K562 (cell line): ENCODE measurements at regions not wholly inside any gene's neighbourhood (a gene's known extent, or its start where the extent isn't known, plus 50 kb on each side); places are given as distances from the start of the nearest gene placed in this dataset.
"Not testable (repeated sequence)": the region's sequence is repeated elsewhere in the genome, so short reads cannot be mapped to it uniquely, and the experiment has no call there.

ENCODE experiments used
- ATAC-seq: fragments of 200-7000 bp; cut with Tn5 transposase; 3 replicates; pipeline ENCODE4 v1.9.1; 2020; ENCODE audit warnings: moderate library complexity
- BruUV-seq: library from RNA; stranded (reverse); fragments of 400-500 nt; replicated peaks from 2 replicates; lab custom pipeline; 2021; lab: Mats Ljungman, UMichigan
- CTCF ChIA-PET: fragments of 300-600 bp; formaldehyde crosslinking; extraction: SDS; loops from one replicate; lab custom pipeline; 2021; ENCODE audit warnings: low intra/inter-chr PET ratio; lab: Yijun Ruan, JAX
- POLR2A ChIA-PET: fragments of 300-600, 350-650 bp; sonication (Branson Sonifier 250); formaldehyde crosslinking; extraction: SDS; loops from one replicate; lab custom pipeline; 2021; ENCODE audit warnings: antibody characterized with exemption, inconsistent platforms; lab: Yijun Ruan, JAX
- DNase-seq, 4 experiments: peaks; one replicate each; pipeline versions ENCODE4 v3.0.0 to v3.0.0-alpha.2; 2011 to 2018; ENCODE audit warnings: low spot score in 3 of 4, mixed read lengths in 3 of 4; ENCODE audit errors: extremely low read depth in 1 of 4
- FAIRE-seq: peaks from 2 replicates; lab custom pipeline; 2011; peaks lifted over from hg19 to GRCh38; lab: Jason Lieb, UNC
- H2AFZ ChIP-seq: 2 replicates; pipeline ENCODE4 v1.6.0; 2011; ENCODE audit warnings: low read depth, low read length, control low read depth, inconsistent platforms
- H3K27ac ChIP-seq: fragments of 200-600 bp; 3 replicates; pipeline ENCODE4 v1.8.0; 2011; ENCODE audit warnings: low read depth, mild to moderate bottlenecking, control low read depth, inconsistent platforms, low read length, moderate library complexity, mixed read lengths; ENCODE audit errors: extremely low read depth
- H3K27me3 ChIP-seq, 2 experiments: fragments of 300-600 bp in 1 of 2; 2 replicates in 1 of 2; 3 replicates in 1 of 2; pipeline versions ENCODE4 v1.6.0 to v1.8.0; 2011; ENCODE audit warnings: inconsistent platforms in 2 of 2, low read length in 2 of 2, mild to moderate bottlenecking in 1 of 2, mixed read lengths in 1 of 2, moderate library complexity in 1 of 2; ENCODE audit not compliant: control insufficient read depth in 2 of 2, insufficient read depth in 2 of 2
- H3K36me3 ChIP-seq: fragments of 300-600 bp; 3 replicates; pipeline ENCODE4 v1.8.0; 2011; ENCODE audit warnings: mild to moderate bottlenecking, low read length, inconsistent platforms; ENCODE audit not compliant: control insufficient read depth, insufficient read depth
- H3K4me1 ChIP-seq, 2 experiments: fragments of 200-600 bp in 1 of 2; replicated peaks in 1 of 2; 2 replicates in 1 of 2; 3 replicates in 1 of 2; pipeline versions ENCODE4 v1.5.1 to v1.8.0; 2011; ENCODE audit warnings: inconsistent platforms in 2 of 2, low read length in 2 of 2, mild to moderate bottlenecking in 1 of 2, mixed read lengths in 1 of 2, moderate library complexity in 1 of 2; ENCODE audit not compliant: control insufficient read depth in 2 of 2, insufficient read depth in 2 of 2
- H3K4me2 ChIP-seq: 2 replicates; pipeline ENCODE4 v1.6.1; 2011; ENCODE audit warnings: low read length, control low read depth, inconsistent platforms, mixed read lengths; ENCODE audit not compliant: insufficient read depth
- H3K4me3 ChIP-seq: fragments of 200-600 bp; sonication (generic), shearing (Covaris generic); 2 replicates; pipeline ENCODE4 v1.5.1; 2016; ENCODE audit warnings: control low read depth, inconsistent platforms
- H3K79me2 ChIP-seq: fragments of 200-600 bp; 3 replicates; pipeline ENCODE4 v1.8.0; 2011; ENCODE audit warnings: low read length, inconsistent platforms; ENCODE audit not compliant: control insufficient read depth, insufficient read depth
- H3K9ac ChIP-seq, 2 experiments: 2 replicates each; pipeline versions ENCODE4 v1.6.0 to v1.6.1; 2011; ENCODE audit warnings: low read depth in 2 of 2, low read length in 2 of 2, control low read depth in 1 of 2, inconsistent platforms in 1 of 2, mild to moderate bottlenecking in 1 of 2, mixed read lengths in 1 of 2; ENCODE audit not compliant: insufficient read depth in 1 of 2
- H3K9me1 ChIP-seq: one replicate; pipeline ENCODE4 v1.6.0; 2011; ENCODE audit warnings: inconsistent platforms, mild to moderate bottlenecking, low read length, moderate library complexity; ENCODE audit not compliant: control insufficient read depth, insufficient read depth
- H3K9me3 ChIP-seq: replicated peaks from 2 replicates; pipeline ENCODE4 v1.5.1; 2011; ENCODE audit warnings: low read depth, low read length, inconsistent platforms; ENCODE audit not compliant: control insufficient read depth, insufficient read depth
- H4K20me1 ChIP-seq: replicated peaks from 2 replicates; pipeline ENCODE4 v1.6.1; 2011; ENCODE audit warnings: low read length, inconsistent platforms, mixed read lengths; ENCODE audit not compliant: control insufficient read depth, insufficient read depth
- EHMT2 ChIP-seq: fragments of 450-650 bp; IDR thresholded peaks from 2 replicates; pipeline ENCODE4 v1.6.1; 2018; ENCODE audit warnings: antibody characterized with exemption
- MEF2A ChIP-seq: IDR thresholded peaks from 2 replicates; pipeline ENCODE4 v1.6.1; 2011; ENCODE audit warnings: low read depth, mild to moderate bottlenecking, low read length, moderate library complexity; ENCODE audit not compliant: control insufficient read depth
- PYGO2 ChIP-seq: fragments of 450-650 bp; IDR thresholded peaks from 2 replicates; pipeline ENCODE4 v1.6.1; 2016; ENCODE audit warnings: mild to moderate bottlenecking, missing genetic modification characterization, moderate library complexity, missing compliant biosample characterization
- SP2 ChIP-seq: IDR thresholded peaks from 2 replicates; pipeline ENCODE4 v1.6.1; 2011; ENCODE audit warnings: mild to moderate bottlenecking, low read depth, low read length, moderate library complexity; ENCODE audit not compliant: poor library complexity, severe bottlenecking; ENCODE audit errors: extremely low read depth
- TEAD2 ChIP-seq: fragments of 450-650 bp; IDR thresholded peaks from 2 replicates; pipeline ENCODE4 v1.6.1; 2016; ENCODE audit warnings: missing genetic modification characterization, control low read depth, missing compliant biosample characterization
- ZNF780A ChIP-seq: fragments of 250-450 bp; sonication (Bioruptor Pico); IDR thresholded peaks from 2 replicates; pipeline ENCODE4 v1.5.0; 2021; ENCODE audit warnings: mild to moderate bottlenecking
- WGBS: fragments of 100-300 bp; shearing (Covaris generic); methylation state at CpG from one replicate; pipeline ENCODE4 v1.1.6; 2016; ENCODE audit warnings: low coverage, mixed read lengths; ENCODE audit not compliant: insufficient coverage; ENCODE audit errors: missing lambda C conversion rate; 5-methylcytosine and 5-hydroxymethylcytosine counted together
- in situ Hi-C: fragments of 300-500 bp; cut with MboI; formaldehyde crosslinking; loops from 4 replicates; pipeline ENCODE4 v1.15.0; 2018; ENCODE audit warnings: inconsistent platforms, mixed read lengths
- intact Hi-C: fragments of 100-400 bp; cut with micrococcal nuclease; formaldehyde crosslinking; loops from 2 replicates; pipeline ENCODE4 v1.14.2; 2022
- TF ChIP-seq, protein P1 (sequence below): fragments of 450-650 bp; formaldehyde crosslinking; IDR thresholded peaks from 2 replicates; pipeline ENCODE4 v1.4.0; 2020; ENCODE audit warnings: mild to moderate bottlenecking, mixed read lengths
- TF ChIP-seq, protein P2 (sequence below): fragments of 450-650 bp; IDR thresholded peaks from 2 replicates; pipeline ENCODE4 v1.7.1; 2018; ENCODE audit warnings: mild to moderate bottlenecking, low read depth; ENCODE audit not compliant: partially characterized antibody

DNA sequence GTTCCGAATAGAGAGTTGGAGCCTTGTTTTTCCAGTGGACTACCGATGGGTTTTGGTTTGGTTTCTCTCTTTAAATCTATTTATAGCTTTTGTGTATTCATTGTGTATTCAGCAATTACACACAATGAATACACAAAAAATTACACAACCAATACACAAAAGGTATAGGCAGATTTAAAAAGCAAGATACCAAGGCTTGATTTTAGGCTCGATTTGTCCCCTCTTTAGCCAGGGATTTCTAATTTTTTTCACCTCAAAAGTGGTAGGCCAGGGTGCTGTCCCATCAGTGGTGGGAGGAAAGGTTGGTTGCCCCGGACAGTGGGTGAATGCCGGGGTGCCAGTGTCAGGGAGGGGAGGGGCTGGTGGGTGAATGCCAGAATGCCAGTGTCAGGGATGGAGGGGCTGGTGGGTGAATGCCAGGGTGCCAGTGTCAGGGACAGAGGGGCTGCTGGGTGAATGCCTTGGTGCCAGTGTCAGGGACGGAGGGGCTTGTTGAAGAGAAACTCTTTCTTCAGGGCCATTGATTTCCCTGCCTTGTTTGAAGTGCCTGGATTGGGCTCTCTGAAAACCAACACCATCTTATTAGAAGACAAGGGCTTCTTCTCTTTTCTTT, 186.2 kb downstream of the GOLGA6L6 start:
- no peak for TF ChIP-seq ZNF780A (CRISPR knock-in tag)
- no peak for TF ChIP-seq PYGO2
- TF ChIP-seq MEF2A, result peak; percentile 41; the same call in 1 of the 2 replicates
- TF ChIP-seq, protein P1, sequence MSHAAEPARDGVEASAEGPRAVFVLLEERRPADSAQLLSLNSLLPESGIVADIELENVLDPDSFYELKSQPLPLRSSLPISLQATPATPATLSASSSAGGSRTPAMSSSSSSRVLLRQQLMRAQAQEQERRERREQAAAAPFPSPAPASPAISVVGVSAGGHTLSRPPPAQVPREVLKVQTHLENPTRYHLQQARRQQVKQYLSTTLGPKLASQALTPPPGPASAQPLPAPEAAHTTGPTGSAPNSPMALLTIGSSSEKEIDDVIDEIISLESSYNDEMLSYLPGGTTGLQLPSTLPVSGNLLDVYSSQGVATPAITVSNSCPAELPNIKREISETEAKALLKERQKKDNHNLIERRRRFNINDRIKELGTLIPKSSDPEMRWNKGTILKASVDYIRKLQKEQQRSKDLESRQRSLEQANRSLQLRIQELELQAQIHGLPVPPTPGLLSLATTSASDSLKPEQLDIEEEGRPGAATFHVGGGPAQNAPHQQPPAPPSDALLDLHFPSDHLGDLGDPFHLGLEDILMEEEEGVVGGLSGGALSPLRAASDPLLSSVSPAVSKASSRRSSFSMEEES (CRISPR knock-in tag), result no peak
- TF ChIP-seq, protein P2, sequence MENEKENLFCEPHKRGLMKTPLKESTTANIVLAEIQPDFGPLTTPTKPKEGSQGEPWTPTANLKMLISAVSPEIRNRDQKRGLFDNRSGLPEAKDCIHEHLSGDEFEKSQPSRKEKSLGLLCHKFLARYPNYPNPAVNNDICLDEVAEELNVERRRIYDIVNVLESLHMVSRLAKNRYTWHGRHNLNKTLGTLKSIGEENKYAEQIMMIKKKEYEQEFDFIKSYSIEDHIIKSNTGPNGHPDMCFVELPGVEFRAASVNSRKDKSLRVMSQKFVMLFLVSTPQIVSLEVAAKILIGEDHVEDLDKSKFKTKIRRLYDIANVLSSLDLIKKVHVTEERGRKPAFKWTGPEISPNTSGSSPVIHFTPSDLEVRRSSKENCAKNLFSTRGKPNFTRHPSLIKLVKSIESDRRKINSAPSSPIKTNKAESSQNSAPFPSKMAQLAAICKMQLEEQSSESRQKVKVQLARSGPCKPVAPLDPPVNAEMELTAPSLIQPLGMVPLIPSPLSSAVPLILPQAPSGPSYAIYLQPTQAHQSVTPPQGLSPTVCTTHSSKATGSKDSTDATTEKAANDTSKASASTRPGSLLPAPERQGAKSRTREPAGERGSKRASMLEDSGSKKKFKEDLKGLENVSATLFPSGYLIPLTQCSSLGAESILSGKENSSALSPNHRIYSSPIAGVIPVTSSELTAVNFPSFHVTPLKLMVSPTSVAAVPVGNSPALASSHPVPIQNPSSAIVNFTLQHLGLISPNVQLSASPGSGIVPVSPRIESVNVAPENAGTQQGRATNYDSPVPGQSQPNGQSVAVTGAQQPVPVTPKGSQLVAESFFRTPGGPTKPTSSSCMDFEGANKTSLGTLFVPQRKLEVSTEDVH, result no peak
- TF ChIP-seq TEAD2 (tag), result no peak
- no peak for TF ChIP-seq SP2
- no peak for TF ChIP-seq EHMT2
- TF ChIP-seq, all 486 proteins: peak for 1
- no peak overlapping the region for H3K4me3 ChIP-seq
- BruUV-seq, result no TSS peak
- WGBS, result 2% methylated on average over 6 of the region's 6 CpGs
- in situ Hi-C loops, result loop anchor here (25.0 kb wide), 3 partner anchors 257 to 1407 kb away; no protein-coding TSS in a partner anchor
- ATAC-seq (no peak), FAIRE-seq (no peak), DNase-seq (peak in 1 of 4 experiments; percentile 24)
- POLR2A ChIA-PET, result no interaction called here
- no peaks in the 10 kb centered on the region for H3K79me2 ChIP-seq
- CTCF ChIA-PET, result interaction anchor here (1.9 to 3.7 kb wide), 2 partner anchors 929 to 1867 kb away, joined by 10 to 43 read pairs; no protein-coding TSS in a partner anchor
- intact Hi-C loops, result no loop called here
- no peaks in the 10 kb centered on the region for H3K9me3 ChIP-seq
- no peaks in the 10 kb centered on the region for H3K36me3 ChIP-seq
- H3K4me1 ChIP-seq, result peaks cover 0 to 23% of the 10 kb centered on the region in 2 experiments; a peak in 1 of 5 replicates
- peaks cover 3% of the 10 kb centered on the region for H3K9me1 ChIP-seq
- H3K4me2 ChIP-seq, result no peak overlapping the region
- no peak overlapping the region for H3K9ac ChIP-seq
- H3K27me3 ChIP-seq, result peaks cover 7 to 29% of the 10 kb centered on the region in 2 experiments; a peak in 4 of 5 replicates
- H4K20me1 ChIP-seq, result peaks cover 6% of the 10 kb centered on the region; the same call in 1 of the 2 replicates
- no peak overlapping the region for H2AFZ ChIP-seq
- H3K27ac ChIP-seq, result no peak overlapping the region

DNA sequence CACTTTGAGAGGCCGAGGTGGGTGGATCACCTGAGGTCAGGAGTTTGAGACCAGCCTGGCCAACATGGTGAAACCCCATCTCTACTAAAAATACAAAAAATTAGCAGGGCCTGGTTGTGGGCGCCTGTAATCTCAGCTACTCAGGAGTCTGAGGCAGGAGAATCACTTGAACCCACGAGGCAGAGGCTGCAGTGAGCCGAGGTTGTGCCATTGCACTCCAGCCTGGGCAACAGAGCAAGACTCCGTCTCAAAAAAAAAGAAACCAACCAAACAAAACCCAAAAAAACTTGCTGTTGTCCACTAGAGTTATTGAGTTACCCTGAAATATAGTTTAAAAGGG, 186.7 kb downstream of the GOLGA6L6 start:
- H3K27me3 ChIP-seq, result peaks cover 7 to 34% of the 10 kb centered on the region in 2 experiments; a peak in 4 of 5 replicates
- POLR2A ChIA-PET, result interaction anchor here (0.7 to 0.9 kb wide), 2 partner anchors 9 to 14 kb away, joined by 3 to 4 read pairs; no protein-coding TSS in a partner anchor
- not testable (repeated sequence) for H3K9ac ChIP-seq

More for the DNA sequence above, 186.7 kb downstream of the GOLGA6L6 start:
- H3K27ac ChIP-seq, H3K4me3 ChIP-seq, H3K9me1 ChIP-seq, DNase-seq, ATAC-seq, H3K9me3 ChIP-seq, H3K4me2 ChIP-seq, BruUV-seq, H3K36me3 ChIP-seq, H3K79me2 ChIP-seq, FAIRE-seq, intact Hi-C loops, H2AFZ ChIP-seq, H4K20me1 ChIP-seq: not testable (repeated sequence)
- peaks cover 0 to 28% of the 10 kb centered on the region in 2 experiments; a peak in 2 of 5 replicates for H3K4me1 ChIP-seq
- in situ Hi-C loops, result loop anchor here (25.0 kb wide), 3 partner anchors 257 to 1407 kb away; no protein-coding TSS in a partner anchor
- CTCF ChIA-PET, result interaction anchor here (1.9 kb wide), 1 partner anchor 930 kb away, joined by 10 read pairs; no protein-coding TSS in a partner anchor
- WGBS, result under 1% methylated on average over 5 of the region's 5 CpGs
